GM10248 (cell line): ENCODE measurements at regions not wholly inside any gene's neighbourhood (a gene's known extent, or its start where the extent isn't known, plus 50 kb on each side); places are given as distances from the start of the nearest gene placed in this dataset.

Experiments
- CTCF ChIA-PET: fragments of 300-600 bp; sonication (Branson Sonifier 250); formaldehyde crosslinking; extraction: SDS; loops from one replicate; lab custom pipeline; 2021; ENCODE audit warnings: antibody characterized with exemption; lab: Yijun Ruan, JAX
- POLR2A ChIA-PET: fragments of 350-650 bp; sonication (Branson Sonifier 250); formaldehyde crosslinking; extraction: SDS; loops from one replicate; lab custom pipeline; 2020; ENCODE audit warnings: antibody characterized with exemption; lab: Yijun Ruan, JAX
- DNase-seq: peaks from one replicate; pipeline ENCODE4 v3.0.0; 2012; ENCODE audit errors: extremely low spot score
- CTCF ChIP-seq: IDR thresholded peaks from 2 replicates; pipeline ENCODE4 v1.5.1; 2012; ENCODE audit warnings: mild to moderate bottlenecking, low read depth; ENCODE audit errors: extremely low read depth, missing control alignments, control extremely low read depth

GRCh38 chr1:81689531-81689941 lies 111.2 kb upstream of the ADGRL2 start:
- peak; percentile 10 for DNase-seq
- CTCF ChIA-PET: no interaction called here
- no peak for TF ChIP-seq CTCF
- POLR2A ChIA-PET: no interaction called here

- DNase-seq: no peak
- no peak for TF ChIP-seq CTCF
- ChIA-PET CTCF (interaction anchor here (2.1 kb wide), 1 partner anchor 16 kb away, joined by 4 read pairs; no protein-coding TSS in a partner anchor), POLR2A (no interaction called here)
Measured at GRCh38 chr1:81682490-81682889, 118.2 kb upstream of the ADGRL2 start.

GRCh38 chr1:81681601-81682266 lies 119.0 kb upstream of the ADGRL2 start:
- no peak for TF ChIP-seq CTCF
- ChIA-PET CTCF (interaction anchor here (0.9 to 2.1 kb wide), 2 partner anchors 12 to 15 kb away, joined by 3 to 4 read pairs; no protein-coding TSS in a partner anchor), POLR2A (no interaction called here)
- DNase-seq: no peak

GRCh38 chr1:81681114-81681513 lies 119.6 kb upstream of the ADGRL2 start:
- POLR2A ChIA-PET: no interaction called here
- no peak for DNase-seq
- TF ChIP-seq CTCF: no peak
- CTCF ChIA-PET: interaction anchor here (0.9 to 2.1 kb wide), 2 partner anchors 11 to 15 kb away, joined by 3 to 4 read pairs; no protein-coding TSS in a partner anchor

- POLR2A ChIA-PET: no interaction called here
- CTCF ChIA-PET: no interaction called here
- DNase-seq: no peak
- no peak for TF ChIP-seq CTCF
Measured at GRCh38 chr1:81679942-81680341, 120.8 kb upstream of the ADGRL2 start.

- POLR2A ChIA-PET: no interaction called here
- CTCF ChIA-PET: no interaction called here
- TF ChIP-seq CTCF: no peak
- no peak for DNase-seq
Measured at GRCh38 chr1:81678779-81679178, 122.0 kb upstream of the ADGRL2 start.
